CD14-positive monocyte (primary cell): ENCODE measurements at regions not wholly inside any gene's neighbourhood (a gene's known extent, or its start where the extent isn't known, plus 50 kb on each side); places are given as distances from the start of the nearest gene placed in this dataset.

ENCODE experiments used
- DNase-seq, 3 donors: peaks; one replicate each; pipeline ENCODE4 v3.0.0-alpha.2; 2011 to 2022
- H2AFZ ChIP-seq: 2 replicates; pipeline ENCODE4 v1.6.0; 2012; ENCODE audit warnings: mild to moderate bottlenecking, low read depth, low read length, inconsistent platforms; ENCODE audit not compliant: insufficient read depth, poor library complexity, severe bottlenecking
- H3K27ac ChIP-seq, 2 donors: 1 replicate in 1 of 2; 2 replicates in 1 of 2; pipeline ENCODE4 v1.5.1; 2012 to 2013; ENCODE audit warnings: low read length in 2 of 2, control low read depth in 1 of 2, inconsistent platforms in 1 of 2, low read depth in 1 of 2, mild to moderate bottlenecking in 1 of 2
- H3K27me3 ChIP-seq, 2 donors: one replicate each; pipeline versions ENCODE4 v1.6.0 to v1.6.1; 2011 to 2013; ENCODE audit warnings: low read length in 2 of 2; ENCODE audit not compliant: control insufficient read depth in 2 of 2, insufficient read depth in 2 of 2
- H3K36me3 ChIP-seq, 2 donors: replicated peaks in 1 of 2; 1 replicate in 1 of 2; 2 replicates in 1 of 2; pipeline versions ENCODE4 v1.5.1 to v1.6.1; 2012 to 2013; ENCODE audit warnings: low read length in 2 of 2, control low read depth in 1 of 2, inconsistent platforms in 1 of 2, mild to moderate bottlenecking in 1 of 2; ENCODE audit not compliant: insufficient read depth in 2 of 2, control insufficient read depth in 1 of 2
- H3K4me1 ChIP-seq, 2 donors: 1 replicate in 1 of 2; 2 replicates in 1 of 2; pipeline versions ENCODE4 v1.5.1 to v1.6.1; 2012 to 2013; ENCODE audit warnings: low read length in 2 of 2, control low read depth in 1 of 2, inconsistent platforms in 1 of 2, mild to moderate bottlenecking in 1 of 2, moderate library complexity in 1 of 2; ENCODE audit not compliant: insufficient read depth in 2 of 2, control insufficient read depth in 1 of 2
- H3K4me2 ChIP-seq: replicated peaks from 2 replicates; pipeline ENCODE3; 2012; ENCODE audit warnings: low read length, moderate library complexity, mild to moderate bottlenecking; ENCODE audit not compliant: poor library complexity, severe bottlenecking; ENCODE audit errors: extremely low read depth
- H3K4me3 ChIP-seq, 3 experiments: fragments of 200-600 bp in 1 of 3; sonication (generic) in 1 of 3; replicated peaks in 1 of 3; 1 replicate in 2 of 3; 2 replicates in 1 of 3; pipeline ENCODE4 v1.5.1; 2011 to 2013; ENCODE audit warnings: low read length in 3 of 3, mild to moderate bottlenecking in 3 of 3, control low read depth in 2 of 3, low read depth in 2 of 3, inconsistent platforms in 1 of 3, moderate library complexity in 1 of 3
- H3K79me2 ChIP-seq: 2 replicates; pipeline ENCODE4 v1.6.0; 2012; ENCODE audit warnings: mild to moderate bottlenecking, control low read depth, inconsistent platforms, low read length, moderate library complexity; ENCODE audit not compliant: insufficient read depth
- H3K9ac ChIP-seq: 2 replicates; pipeline ENCODE4 v1.6.0; 2017; ENCODE audit warnings: low read length, mild to moderate bottlenecking; ENCODE audit not compliant: insufficient read depth, poor library complexity, severe bottlenecking
- H3K9me3 ChIP-seq, 2 donors: replicated peaks in 1 of 2; 1 replicate in 1 of 2; 2 replicates in 1 of 2; pipeline versions ENCODE4 v1.5.1 to v1.6.1; 2012 to 2013; ENCODE audit warnings: low read length in 2 of 2, control low read depth in 1 of 2; ENCODE audit not compliant: control insufficient read depth in 1 of 2, insufficient read depth in 1 of 2
- H4K20me1 ChIP-seq: 2 replicates; pipeline ENCODE4 v1.6.0; 2012; ENCODE audit warnings: mild to moderate bottlenecking, low read length, control low read depth, moderate library complexity; ENCODE audit not compliant: insufficient read depth
- H3K27ac Mint-ChIP-seq, 7 donors: one replicate each; pipeline ENCODE4 v1.8.0; 2020; ENCODE audit warnings: mild to moderate bottlenecking in 7 of 7, mixed read lengths in 7 of 7, moderate library complexity in 6 of 7, inconsistent platforms in 2 of 7
- H3K27me3 Mint-ChIP-seq, 3 donors: one replicate each; pipeline ENCODE4 v1.8.0; 2021 to 2022; ENCODE audit warnings: low read depth in 3 of 3, mild to moderate bottlenecking in 3 of 3, mixed read lengths in 3 of 3, moderate library complexity in 3 of 3, inconsistent platforms in 1 of 3
- H3K36me3 Mint-ChIP-seq, 2 donors: one replicate each; pipeline ENCODE4 v1.8.0; 2020; ENCODE audit warnings: mixed read lengths in 2 of 2, inconsistent platforms in 1 of 2, mild to moderate bottlenecking in 1 of 2
- H3K4me1 Mint-ChIP-seq: one replicate; pipeline ENCODE4 v1.8.0; 2020; ENCODE audit warnings: mild to moderate bottlenecking, mixed read lengths
- H3K4me3 Mint-ChIP-seq, 2 donors: one replicate each; pipeline ENCODE4 v1.8.0; 2020; ENCODE audit warnings: mild to moderate bottlenecking in 2 of 2, mixed read lengths in 2 of 2, moderate library complexity in 1 of 2
- H3K9me3 Mint-ChIP-seq, 7 donors: one replicate each; pipeline ENCODE4 v1.8.0; 2020 to 2022; ENCODE audit warnings: mixed read lengths in 7 of 7, mild to moderate bottlenecking in 6 of 7, moderate library complexity in 6 of 7, inconsistent platforms in 2 of 7
- CTCF ChIP-seq: fragments of 200-600 bp; IDR thresholded peaks from one replicate; pipeline ENCODE4 v1.8.0; 2022; ENCODE audit warnings: antibody characterized with exemption, mild to moderate bottlenecking
- WGBS: methylation state at CpG from one replicate; pipeline ENCODE4 v1.1.5; 2013; ENCODE audit warnings: missing lambda C conversion rate; ENCODE audit not compliant: insufficient coverage; 5-methylcytosine and 5-hydroxymethylcytosine counted together
- intact Hi-C, 2 donors: fragments of 100-400 bp; cut with micrococcal nuclease; formaldehyde crosslinking; loops; one replicate each; pipeline versions ENCODE4 v1.15.0 to v1.15.1; 2023

GRCh38 chr5:5009240-5009639, 130.9 kb upstream of the ADAMTS16 start:
- no peak for TF ChIP-seq CTCF
- Histone ChIP-seq H3K27ac (no peak overlapping the region), H2AFZ (no peak overlapping the region), H3K36me3 (no peaks in the 10 kb centered on the region), H3K4me3 (no peak overlapping the region), H3K79me2 (no peaks in the 10 kb centered on the region), H3K27me3 (no peaks in the 10 kb centered on the region), H4K20me1 (no peaks in the 10 kb centered on the region), H3K4me2 (no peak overlapping the region), H3K9me3 (peaks cover 0 to 8% of the 10 kb centered on the region in 2 donors), H3K4me1 (no peaks in the 10 kb centered on the region), H3K9ac (no peak overlapping the region)
- H3K9me3 Mint-ChIP-seq, result peaks cover 0 to 8% (median 5%) of the 10 kb centered on the region in 7 donors
- no peak for DNase-seq
- intact Hi-C loops, result no loop called here
- WGBS, result 91% methylated on average over 4 of the region's 4 CpGs
- no peaks in the 10 kb centered on the region for H3K36me3 Mint-ChIP-seq
- H3K27me3 Mint-ChIP-seq, result no peaks in the 10 kb centered on the region
- no peaks in the 10 kb centered on the region for H3K4me1 Mint-ChIP-seq
- H3K4me3 Mint-ChIP-seq, result no peak overlapping the region
- no peak overlapping the region for H3K27ac Mint-ChIP-seq

GRCh38 chr5:5011151-5011550, 129.0 kb upstream of the ADAMTS16 start:
- Histone ChIP-seq H3K4me3 (no peak overlapping the region), H3K36me3 (no peaks in the 10 kb centered on the region), H3K4me1 (no peaks in the 10 kb centered on the region), H3K9ac (no peak overlapping the region), H3K27ac (no peak overlapping the region), H3K27me3 (no peaks in the 10 kb centered on the region), H3K9me3 (peaks cover 0 to 8% of the 10 kb centered on the region in 2 donors), H4K20me1 (no peaks in the 10 kb centered on the region), H3K79me2 (no peaks in the 10 kb centered on the region), H2AFZ (no peak overlapping the region), H3K4me2 (no peak overlapping the region)
- no peak overlapping the region for H3K4me3 Mint-ChIP-seq
- H3K4me1 Mint-ChIP-seq, result no peaks in the 10 kb centered on the region
- peaks cover 0 to 7% (median 3%) of the 10 kb centered on the region in 7 donors for H3K9me3 Mint-ChIP-seq
- DNase-seq, result no peak
- no peak overlapping the region for H3K27ac Mint-ChIP-seq
- no peaks in the 10 kb centered on the region for H3K36me3 Mint-ChIP-seq
- peaks cover 0 to 1% (median 0%) of the 10 kb centered on the region in 3 donors for H3K27me3 Mint-ChIP-seq
- TF ChIP-seq CTCF, result no peak
- WGBS, result no CpG with 5 or more reads among the region's 4 CpGs
- intact Hi-C loops, result no loop called here
